Thyroid gland (tissue), 4 donors: ENCODE measurements at regions not wholly inside any gene's neighbourhood (a gene's known extent, or its start where the extent isn't known, plus 50 kb on each side); places are given as distances from the start of the nearest gene placed in this dataset.

Experiments used
- CTCF ChIP-seq, 6 experiments: fragments of 200-600 bp in 3 of 6; fragments of 450-650 bp in 3 of 6; sonication (generic) in 3 of 6; IDR thresholded peaks; one replicate each; pipeline ENCODE4 v1.5.1; 2016 to 2019; ENCODE audit warnings: antibody characterized with exemption in 6 of 6, mild to moderate bottlenecking in 2 of 6, inconsistent platforms in 1 of 6, moderate library complexity in 1 of 6
- POLR2A ChIP-seq, 2 donors: fragments of 450-650 bp; IDR thresholded peaks; one replicate each; pipeline ENCODE4 v1.6.1; 2017; ENCODE audit warnings: antibody characterized with exemption in 2 of 2, mild to moderate bottlenecking in 2 of 2, moderate library complexity in 1 of 2

DNA sequence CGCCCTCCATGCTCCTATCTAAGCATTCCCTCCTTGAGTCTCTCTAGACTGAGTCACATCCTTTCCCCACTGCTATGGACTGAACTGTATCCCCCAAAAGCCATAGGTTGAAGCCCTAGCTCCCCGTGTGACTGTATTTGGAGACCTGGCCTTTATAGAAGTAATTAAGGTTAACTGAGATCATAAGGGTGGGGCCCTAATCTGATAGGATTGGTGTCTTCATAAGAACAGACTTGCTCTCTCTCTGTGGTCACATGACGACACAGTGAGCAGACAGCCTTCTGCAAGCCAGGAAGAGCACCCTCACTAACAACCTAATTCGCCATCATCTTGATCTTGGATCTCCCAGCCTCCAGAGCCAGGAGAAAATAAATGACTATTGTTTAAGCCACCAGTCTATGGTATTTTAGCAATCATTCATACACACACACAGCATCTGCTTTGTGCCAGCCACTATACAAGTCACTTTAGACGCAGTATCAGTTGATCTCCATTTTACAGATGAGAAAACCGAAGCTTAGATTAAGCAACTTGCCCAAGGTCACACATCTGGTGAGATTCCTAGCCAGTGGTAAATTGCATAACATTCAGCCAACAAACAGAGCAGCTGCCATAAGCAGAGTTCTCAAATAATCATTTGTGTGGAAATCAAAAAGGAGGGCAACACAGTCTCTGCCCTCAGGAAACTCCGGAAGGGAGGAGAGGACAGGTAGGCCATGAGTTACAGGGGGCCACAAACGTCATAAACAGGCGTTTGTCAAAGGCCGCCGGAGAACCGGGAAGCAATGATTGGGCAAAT is 66.3 kb upstream of the HES1 start:
- TF ChIP-seq CTCF (IDR thresholded peaks at IDR 0.05) (no peak), POLR2A (IDR thresholded peaks at IDR 0.05) (no peak)
